ENCODE measurements at regions not wholly inside any gene's neighbourhood (a gene's known extent, or its start where the extent isn't known, plus 50 kb on each side); places are given as distances from the start of the nearest gene placed in this dataset.

DNA sequence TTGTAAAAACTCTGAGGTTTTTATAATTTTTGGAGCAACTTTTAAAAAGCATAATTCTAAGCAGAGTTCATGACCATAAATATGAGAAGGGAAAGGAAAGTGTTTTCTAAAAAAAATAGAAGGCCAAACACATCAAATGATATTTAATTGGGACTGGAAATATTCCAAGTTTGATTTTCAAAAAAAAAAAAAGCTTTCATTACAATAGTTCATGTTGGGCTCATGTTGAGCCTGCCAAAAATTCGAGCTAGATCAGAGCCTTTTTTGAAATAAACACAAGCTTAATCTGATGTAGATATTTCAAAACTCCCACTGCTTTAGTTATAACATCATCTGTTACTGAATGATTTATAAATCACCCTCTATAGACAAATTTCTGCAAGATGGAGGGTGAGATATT lies 163.4 kb upstream of the DEFB112 start:
- TF ChIP-seq CTCF (IDR thresholded peaks at IDR 0.05): no peak
- no peak for TF ChIP-seq POLR2AphosphoS5 (IDR thresholded peaks at IDR 0.05)

All from sigmoid colon (tissue), 4 donors.